PC-3 (cell line): ENCODE measurements at regions not wholly inside any gene's neighbourhood (a gene's known extent, or its start where the extent isn't known, plus 50 kb on each side); places are given as distances from the start of the nearest gene placed in this dataset.

ENCODE experiments used
- CTCF ChIP-seq: fragments of 300-600 bp; sonication (generic); conservative IDR thresholded peaks from 2 replicates; pipeline ENCODE4 v1.5.1; 2017; ENCODE audit warnings: antibody characterized with exemption, low read depth, mild to moderate bottlenecking, low read length
- EZH2 ChIP-seq: fragments of 300-600 bp; sonication (generic); IDR thresholded peaks from one replicate; pipeline ENCODE4 v1.6.1; 2017; ENCODE audit warnings: antibody characterized with exemption, mild to moderate bottlenecking, low read length; ENCODE audit not compliant: unreplicated experiment
- EZH2phosphoT487 ChIP-seq: fragments of 300-600 bp; sonication (generic); IDR thresholded peaks from 2 replicates; pipeline ENCODE4 v1.6.1; 2018; ENCODE audit warnings: mild to moderate bottlenecking, antibody characterized with exemption, low read length, borderline replicate concordance

GRCh38 chr12:73506611-73507010 lies 1031.0 kb upstream of the ATXN7L3B start:
- TF ChIP-seq CTCF (no peak), EZH2 (no peak), EZH2phosphoT487 (no peak)
